Astrocyte (in vitro differentiated cells and primary cell): ENCODE measurements at regions not wholly inside any gene's neighbourhood (a gene's known extent, or its start where the extent isn't known, plus 50 kb on each side); places are given as distances from the start of the nearest gene placed in this dataset.
"Not testable (repeated sequence)": the region's sequence is repeated elsewhere in the genome, so short reads cannot be mapped to it uniquely, and the experiment has no call there.

Source experiments
- DNase-seq: peaks from one replicate; pipeline ENCODE4 v3.0.0-alpha.2; 2010; ENCODE audit warnings: low read depth
- FAIRE-seq: peaks from 2 replicates; lab custom pipeline; 2011; peaks lifted over from hg19 to GRCh38; lab: Jason Lieb, UNC
- H2AFZ ChIP-seq: 2 replicates; pipeline ENCODE4 v1.6.0; 2012; ENCODE audit warnings: low read depth, low read length, inconsistent platforms
- H3K27ac ChIP-seq: 2 replicates; pipeline ENCODE4 v1.5.1; 2011; ENCODE audit warnings: low read depth, low read length, inconsistent platforms
- H3K27me3 ChIP-seq: 2 replicates; pipeline ENCODE4 v1.6.0; 2011; ENCODE audit warnings: low read length, inconsistent platforms; ENCODE audit not compliant: insufficient read depth
- H3K36me3 ChIP-seq: 2 replicates; pipeline ENCODE4 v1.5.1; 2011; ENCODE audit warnings: low read length, inconsistent platforms; ENCODE audit not compliant: insufficient read depth
- H3K4me1 ChIP-seq: 2 replicates; pipeline ENCODE4 v1.5.1; 2011; ENCODE audit warnings: low read length, inconsistent platforms; ENCODE audit not compliant: insufficient read depth
- H3K4me2 ChIP-seq: 2 replicates; pipeline ENCODE4 v1.6.0; 2012; ENCODE audit warnings: low read length, inconsistent platforms
- H3K4me3 ChIP-seq: 2 replicates; pipeline ENCODE4 v1.5.1; 2011; ENCODE audit warnings: low read depth, mild to moderate bottlenecking, low read length, inconsistent platforms; ENCODE audit not compliant: insufficient read depth
- H3K79me2 ChIP-seq: 2 replicates; pipeline ENCODE4 v1.6.0; 2012; ENCODE audit warnings: mild to moderate bottlenecking, low read length, inconsistent platforms; ENCODE audit not compliant: insufficient read depth
- H3K9ac ChIP-seq: 2 replicates; pipeline ENCODE4 v1.6.0; 2012; ENCODE audit warnings: mild to moderate bottlenecking, low read length, inconsistent platforms
- H3K9me3 ChIP-seq: 2 replicates; pipeline ENCODE4 v1.5.1; 2012; ENCODE audit warnings: low read depth, mild to moderate bottlenecking, low read length, inconsistent platforms; ENCODE audit not compliant: insufficient read depth
- H4K20me1 ChIP-seq: 2 replicates; pipeline ENCODE4 v1.6.0; 2012; ENCODE audit warnings: low read length, inconsistent platforms; ENCODE audit not compliant: insufficient read depth
- H3K27ac Mint-ChIP-seq: one replicate; pipeline ENCODE4 v1.8.0; 2021; ENCODE audit warnings: mild to moderate bottlenecking, mixed read lengths; ENCODE audit not compliant: unreplicated experiment
- H3K27me3 Mint-ChIP-seq: one replicate; pipeline ENCODE4 v1.8.0; 2021; ENCODE audit warnings: low read depth, mixed read lengths; ENCODE audit not compliant: unreplicated experiment
- H3K36me3 Mint-ChIP-seq: one replicate; pipeline ENCODE4 v1.8.0; 2021; ENCODE audit warnings: low read depth, mixed read lengths; ENCODE audit not compliant: unreplicated experiment
- H3K4me1 Mint-ChIP-seq: one replicate; pipeline ENCODE4 v1.8.0; 2021; ENCODE audit warnings: low read depth, mixed read lengths; ENCODE audit not compliant: unreplicated experiment
- H3K4me3 Mint-ChIP-seq: one replicate; pipeline ENCODE4 v1.8.0; 2021; ENCODE audit warnings: mild to moderate bottlenecking, moderate library complexity, mixed read lengths; ENCODE audit not compliant: unreplicated experiment
- H3K9me3 Mint-ChIP-seq: one replicate; pipeline ENCODE4 v1.8.0; 2021; ENCODE audit warnings: mild to moderate bottlenecking, mixed read lengths; ENCODE audit not compliant: unreplicated experiment
- CTCF ChIP-seq: IDR thresholded peaks from 2 replicates; pipeline ENCODE4 v1.5.1; 2011; ENCODE audit warnings: low read depth, mild to moderate bottlenecking, inconsistent platforms, low read length, moderate library complexity; ENCODE audit not compliant: insufficient read depth
- EZH2 ChIP-seq: IDR thresholded peaks from 2 replicates; pipeline ENCODE4 v1.6.1; 2012; ENCODE audit warnings: mild to moderate bottlenecking, low read length, inconsistent platforms; ENCODE audit not compliant: insufficient read depth

GRCh38 chr22:22821340-22821739 is 66.3 kb upstream of the IGLL5 start:
- H4K20me1 ChIP-seq = no peaks in the 10 kb centered on the region
- Mint-ChIP-seq H3K36me3 (no peaks in the 10 kb centered on the region), H3K27ac (no peak overlapping the region), H3K27me3 (peaks cover 57% of the 10 kb centered on the region), H3K4me3 (no peak overlapping the region), H3K9me3 (no peaks in the 10 kb centered on the region), H3K4me1 (no peaks in the 10 kb centered on the region)
- TF ChIP-seq EZH2 (no peak), CTCF (no peak)
- H3K4me1 ChIP-seq = no peaks in the 10 kb centered on the region
- DNase-seq = no peak
- no peak overlapping the region for H3K4me2 ChIP-seq
- no peak for FAIRE-seq
- no peak overlapping the region for H3K27ac ChIP-seq
- no peaks in the 10 kb centered on the region for H3K27me3 ChIP-seq
- no peaks in the 10 kb centered on the region for H3K79me2 ChIP-seq
- H3K9ac ChIP-seq = no peak overlapping the region
- H2AFZ ChIP-seq = no peak overlapping the region
- no peak overlapping the region for H3K4me3 ChIP-seq
- no peaks in the 10 kb centered on the region for H3K9me3 ChIP-seq
- H3K36me3 ChIP-seq = no peaks in the 10 kb centered on the region

- no peak for FAIRE-seq
- no peaks in the 10 kb centered on the region for H3K79me2 ChIP-seq
- H3K9ac ChIP-seq = no peak overlapping the region
- H4K20me1 ChIP-seq = no peaks in the 10 kb centered on the region
- no peak overlapping the region for H3K4me2 ChIP-seq
- H3K27ac ChIP-seq = no peak overlapping the region
- H3K4me1 ChIP-seq = no peaks in the 10 kb centered on the region
- H3K36me3 ChIP-seq = no peaks in the 10 kb centered on the region
- H3K4me1 Mint-ChIP-seq = no peaks in the 10 kb centered on the region
- no peaks in the 10 kb centered on the region for H3K9me3 ChIP-seq
- no peaks in the 10 kb centered on the region for H3K36me3 Mint-ChIP-seq
- H3K4me3 Mint-ChIP-seq = no peak overlapping the region
- no peak overlapping the region for H3K4me3 ChIP-seq
- H3K27me3 Mint-ChIP-seq = peaks cover 49% of the 10 kb centered on the region
- TF ChIP-seq EZH2 (no peak), CTCF (no peak)
- no peaks in the 10 kb centered on the region for H3K9me3 Mint-ChIP-seq
- H2AFZ ChIP-seq = no peak overlapping the region
- H3K27ac Mint-ChIP-seq = no peak overlapping the region
- no peaks in the 10 kb centered on the region for H3K27me3 ChIP-seq
- no peak for DNase-seq
These were observed 65.5 kb upstream of the IGLL5 start for GRCh38 chr22:22822106-22822505.

- FAIRE-seq, H4K20me1 ChIP-seq, H3K27ac ChIP-seq, H3K9ac ChIP-seq, H3K36me3 Mint-ChIP-seq, H3K9me3 ChIP-seq, H2AFZ ChIP-seq, H3K4me3 ChIP-seq, H3K4me3 Mint-ChIP-seq, DNase-seq, H3K79me2 ChIP-seq, H3K36me3 ChIP-seq, H3K9me3 Mint-ChIP-seq, H3K4me1 ChIP-seq, H3K27me3 ChIP-seq, H3K4me1 Mint-ChIP-seq, H3K4me2 ChIP-seq, H3K27ac Mint-ChIP-seq: not testable (repeated sequence)
- peaks cover 50% of the 10 kb centered on the region for H3K27me3 Mint-ChIP-seq
These were observed 65.1 kb upstream of the IGLL5 start for GRCh38 chr22:22822553-22822952.
